ENCODE measurements at regions not wholly inside any gene's neighbourhood (a gene's known extent, or its start where the extent isn't known, plus 50 kb on each side); places are given as distances from the start of the nearest gene placed in this dataset.

- H3K9me3 ChIP-seq (ENCODE audit: insufficient read depth, low read depth, low read length) = no peaks in the 10 kb centered on the region
- H3K36me3 ChIP-seq (ENCODE audit: insufficient read depth, low read length) = no peaks in the 10 kb centered on the region
- H3K27ac ChIP-seq (ENCODE audit: low read depth, low read length) = no peak overlapping the region
- no peak overlapping the region for H3K9ac ChIP-seq (ENCODE audit: low read depth, low read length)
- no peaks in the 10 kb centered on the region for H3K27me3 ChIP-seq (ENCODE audit: insufficient read depth, low read length)
- H3K4me1 ChIP-seq (ENCODE audit: insufficient read depth, low read length) = no peaks in the 10 kb centered on the region
- 94% methylated on average over 6 of the region's 6 CpGs for WGBS
- H3K4me3 ChIP-seq (ENCODE audit: low read length) = no peak overlapping the region
Measured at GRCh38 chr7:68133045-68133444, 1136.4 kb downstream of the TYW1 start.

GRCh38 chr7:68143345-68143744 lies 1146.7 kb downstream of the TYW1 start:
- H3K9me3 ChIP-seq (ENCODE audit: insufficient read depth, low read depth, low read length) = peaks cover 15% of the 10 kb centered on the region; the same call in 1 of the 2 replicates
- H3K36me3 ChIP-seq (ENCODE audit: insufficient read depth, low read length) = no peaks in the 10 kb centered on the region
- H3K4me3 ChIP-seq (ENCODE audit: low read length) = no peak overlapping the region
- H3K27ac ChIP-seq (ENCODE audit: low read depth, low read length) = no peak overlapping the region
- H3K4me1 ChIP-seq (ENCODE audit: insufficient read depth, low read length) = no peaks in the 10 kb centered on the region
- H3K9ac ChIP-seq (ENCODE audit: low read depth, low read length) = no peak overlapping the region
- H3K27me3 ChIP-seq (ENCODE audit: insufficient read depth, low read length) = no peaks in the 10 kb centered on the region

GRCh38 chr7:68146983-68147382 lies 1150.3 kb downstream of the TYW1 start:
- no peaks in the 10 kb centered on the region for H3K27me3 ChIP-seq (ENCODE audit: insufficient read depth, low read length)
- no peak overlapping the region for H3K4me3 ChIP-seq (ENCODE audit: low read length)
- no peak overlapping the region for H3K9ac ChIP-seq (ENCODE audit: low read depth, low read length)
- peaks cover 15% of the 10 kb centered on the region; the same call in 1 of the 2 replicates for H3K9me3 ChIP-seq (ENCODE audit: insufficient read depth, low read depth, low read length)
- no peaks in the 10 kb centered on the region for H3K36me3 ChIP-seq (ENCODE audit: insufficient read depth, low read length)
- 100% methylated on average over 1 of the region's 1 CpG for WGBS
- no peak overlapping the region for H3K27ac ChIP-seq (ENCODE audit: low read depth, low read length)
- H3K4me1 ChIP-seq (ENCODE audit: insufficient read depth, low read length) = no peaks in the 10 kb centered on the region

GRCh38 chr7:68147614-68148238 lies 1151.1 kb downstream of the TYW1 start:
- H3K4me1 ChIP-seq (ENCODE audit: insufficient read depth, low read length) = no peaks in the 10 kb centered on the region
- no peak overlapping the region for H3K4me3 ChIP-seq (ENCODE audit: low read length)
- 79% methylated on average over 3 of the region's 3 CpGs for WGBS
- no peak overlapping the region for H3K9ac ChIP-seq (ENCODE audit: low read depth, low read length)
- H3K36me3 ChIP-seq (ENCODE audit: insufficient read depth, low read length) = no peaks in the 10 kb centered on the region
- H3K27ac ChIP-seq (ENCODE audit: low read depth, low read length) = no peak overlapping the region
- H3K27me3 ChIP-seq (ENCODE audit: insufficient read depth, low read length) = no peaks in the 10 kb centered on the region
- H3K9me3 ChIP-seq (ENCODE audit: insufficient read depth, low read depth, low read length) = peaks cover 15% of the 10 kb centered on the region; the same call in 1 of the 2 replicates

- Histone ChIP-seq H3K27ac (ENCODE audit: low read depth, low read length) (no peak overlapping the region), H3K4me1 (ENCODE audit: insufficient read depth, low read length) (no peaks in the 10 kb centered on the region), H3K27me3 (ENCODE audit: insufficient read depth, low read length) (no peaks in the 10 kb centered on the region), H3K9ac (ENCODE audit: low read depth, low read length) (no peak overlapping the region), H3K4me3 (ENCODE audit: low read length) (no peak overlapping the region), H3K9me3 (ENCODE audit: insufficient read depth, low read depth, low read length) (peaks cover 9% of the 10 kb centered on the region; the same call in 1 of the 2 replicates), H3K36me3 (ENCODE audit: insufficient read depth, low read length) (no peaks in the 10 kb centered on the region)
- WGBS = 96% methylated on average over 2 of the region's 2 CpGs
Measured at GRCh38 chr7:68148440-68148839, 1151.8 kb downstream of the TYW1 start.

GRCh38 chr7:68152205-68152604 lies 1155.6 kb downstream of the TYW1 start:
- Histone ChIP-seq H3K36me3 (ENCODE audit: insufficient read depth, low read length) (no peaks in the 10 kb centered on the region), H3K4me3 (ENCODE audit: low read length) (no peak overlapping the region), H3K4me1 (ENCODE audit: insufficient read depth, low read length) (no peaks in the 10 kb centered on the region), H3K9me3 (ENCODE audit: insufficient read depth, low read depth, low read length) (no peaks in the 10 kb centered on the region), H3K27ac (ENCODE audit: low read depth, low read length) (no peak overlapping the region), H3K9ac (ENCODE audit: low read depth, low read length) (no peak overlapping the region), H3K27me3 (ENCODE audit: insufficient read depth, low read length) (no peaks in the 10 kb centered on the region)
- WGBS = 86% methylated on average over 2 of the region's 2 CpGs

- Histone ChIP-seq H3K27ac (ENCODE audit: low read depth, low read length) (no peak overlapping the region), H3K36me3 (ENCODE audit: insufficient read depth, low read length) (no peaks in the 10 kb centered on the region), H3K4me1 (ENCODE audit: insufficient read depth, low read length) (no peaks in the 10 kb centered on the region), H3K9ac (ENCODE audit: low read depth, low read length) (no peak overlapping the region), H3K4me3 (ENCODE audit: low read length) (no peak overlapping the region), H3K27me3 (ENCODE audit: insufficient read depth, low read length) (no peaks in the 10 kb centered on the region), H3K9me3 (ENCODE audit: insufficient read depth, low read depth, low read length) (no peaks in the 10 kb centered on the region)
- 89% methylated on average over 2 of the region's 2 CpGs for WGBS
Measured at GRCh38 chr7:68155676-68156075, 1159.0 kb downstream of the TYW1 start.

- no CpG with 5 or more reads among the region's 2 CpGs for WGBS
- Histone ChIP-seq H3K9ac (ENCODE audit: low read depth, low read length) (no peak overlapping the region), H3K27me3 (ENCODE audit: insufficient read depth, low read length) (no peaks in the 10 kb centered on the region), H3K4me1 (ENCODE audit: insufficient read depth, low read length) (no peaks in the 10 kb centered on the region), H3K4me3 (ENCODE audit: low read length) (no peak overlapping the region), H3K27ac (ENCODE audit: low read depth, low read length) (no peak overlapping the region), H3K36me3 (ENCODE audit: insufficient read depth, low read length) (no peaks in the 10 kb centered on the region), H3K9me3 (ENCODE audit: insufficient read depth, low read depth, low read length) (no peaks in the 10 kb centered on the region)
Measured at GRCh38 chr7:68158686-68159295, 1162.2 kb downstream of the TYW1 start.

GRCh38 chr7:68162712-68163111 lies 1166.1 kb downstream of the TYW1 start:
- WGBS = 90% methylated on average over 8 of the region's 8 CpGs
- Histone ChIP-seq H3K9me3 (ENCODE audit: insufficient read depth, low read depth, low read length) (no peaks in the 10 kb centered on the region), H3K36me3 (ENCODE audit: insufficient read depth, low read length) (no peaks in the 10 kb centered on the region), H3K4me3 (ENCODE audit: low read length) (no peak overlapping the region), H3K4me1 (ENCODE audit: insufficient read depth, low read length) (no peaks in the 10 kb centered on the region), H3K27ac (ENCODE audit: low read depth, low read length) (no peak overlapping the region), H3K9ac (ENCODE audit: low read depth, low read length) (no peak overlapping the region), H3K27me3 (ENCODE audit: insufficient read depth, low read length) (no peaks in the 10 kb centered on the region)

- H3K27me3 ChIP-seq (ENCODE audit: insufficient read depth, low read length) = no peaks in the 10 kb centered on the region
- no peaks in the 10 kb centered on the region for H3K36me3 ChIP-seq (ENCODE audit: insufficient read depth, low read length)
- peaks cover 3% of the 10 kb centered on the region; the same call in 1 of the 2 replicates for H3K9me3 ChIP-seq (ENCODE audit: insufficient read depth, low read depth, low read length)
- WGBS = 31% methylated on average over 2 of the region's 3 CpGs
- H3K4me3 ChIP-seq (ENCODE audit: low read length) = no peak overlapping the region
- H3K4me1 ChIP-seq (ENCODE audit: insufficient read depth, low read length) = no peaks in the 10 kb centered on the region
- no peak overlapping the region for H3K27ac ChIP-seq (ENCODE audit: low read depth, low read length)
- no peak overlapping the region for H3K9ac ChIP-seq (ENCODE audit: low read depth, low read length)
Measured at GRCh38 chr7:68166525-68166924, 1169.9 kb downstream of the TYW1 start.

- Histone ChIP-seq H3K27me3 (ENCODE audit: insufficient read depth, low read length) (no peaks in the 10 kb centered on the region), H3K4me1 (ENCODE audit: insufficient read depth, low read length) (no peaks in the 10 kb centered on the region), H3K9me3 (ENCODE audit: insufficient read depth, low read depth, low read length) (peaks cover 3% of the 10 kb centered on the region; the same call in 1 of the 2 replicates), H3K9ac (ENCODE audit: low read depth, low read length) (no peak overlapping the region), H3K36me3 (ENCODE audit: insufficient read depth, low read length) (no peaks in the 10 kb centered on the region), H3K27ac (ENCODE audit: low read depth, low read length) (no peak overlapping the region), H3K4me3 (ENCODE audit: low read length) (no peak overlapping the region)
- WGBS = 93% methylated on average over 7 of the region's 7 CpGs
Measured at GRCh38 chr7:68173513-68173912, 1176.9 kb downstream of the TYW1 start.
